Sigmoid colon (tissue), 4 donors: ENCODE measurements at regions not wholly inside any gene's neighbourhood (a gene's known extent, or its start where the extent isn't known, plus 50 kb on each side); places are given as distances from the start of the nearest gene placed in this dataset.

Experiments used
- POLR2A ChIP-seq, 2 donors: fragments of 450-650 bp; IDR thresholded peaks; one replicate each; pipeline ENCODE4 v1.6.1; 2016; ENCODE audit warnings: antibody characterized with exemption in 2 of 2, mild to moderate bottlenecking in 2 of 2, moderate library complexity in 2 of 2
- POLR2AphosphoS5 ChIP-seq, 4 donors: sonication (generic); formaldehyde crosslinking; IDR thresholded peaks; one replicate each; pipeline ENCODE4 v1.6.1; 2017; ENCODE audit warnings: antibody characterized with exemption in 4 of 4
- TF ChIP-seq, protein P1 (sequence below), 4 experiments: fragments of 450-650 bp in 3 of 4; fragments of 200-600 bp in 1 of 4; IDR thresholded peaks; one replicate each; pipeline ENCODE4 v1.5.1; 2016 to 2019; ENCODE audit warnings: antibody characterized with exemption in 4 of 4, mild to moderate bottlenecking in 3 of 4, moderate library complexity in 2 of 4

DNA sequence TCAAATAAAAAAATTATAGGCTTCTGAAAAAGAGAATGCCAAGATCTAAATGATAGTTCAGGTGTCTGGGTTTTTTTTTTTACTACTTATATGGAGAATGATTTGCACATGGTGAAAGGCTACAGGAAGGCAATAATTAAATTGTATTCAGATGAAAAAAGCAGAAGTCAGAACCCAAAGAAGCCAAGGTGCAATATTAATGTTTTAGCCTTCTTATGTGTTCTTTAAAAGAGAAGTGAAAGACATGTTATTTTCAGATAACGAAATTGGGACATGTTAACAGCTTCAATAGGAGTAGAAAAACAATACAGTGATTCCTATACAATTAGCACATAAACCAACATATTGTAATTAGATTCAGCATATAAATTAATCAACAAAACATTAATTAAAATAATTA is 452.9 kb upstream of the PRMT6 start:
- TF ChIP-seq POLR2A (IDR thresholded peaks at IDR 0.05) (no peak), POLR2AphosphoS5 (IDR thresholded peaks at IDR 0.05) (no peak)
- TF ChIP-seq, protein P1, sequence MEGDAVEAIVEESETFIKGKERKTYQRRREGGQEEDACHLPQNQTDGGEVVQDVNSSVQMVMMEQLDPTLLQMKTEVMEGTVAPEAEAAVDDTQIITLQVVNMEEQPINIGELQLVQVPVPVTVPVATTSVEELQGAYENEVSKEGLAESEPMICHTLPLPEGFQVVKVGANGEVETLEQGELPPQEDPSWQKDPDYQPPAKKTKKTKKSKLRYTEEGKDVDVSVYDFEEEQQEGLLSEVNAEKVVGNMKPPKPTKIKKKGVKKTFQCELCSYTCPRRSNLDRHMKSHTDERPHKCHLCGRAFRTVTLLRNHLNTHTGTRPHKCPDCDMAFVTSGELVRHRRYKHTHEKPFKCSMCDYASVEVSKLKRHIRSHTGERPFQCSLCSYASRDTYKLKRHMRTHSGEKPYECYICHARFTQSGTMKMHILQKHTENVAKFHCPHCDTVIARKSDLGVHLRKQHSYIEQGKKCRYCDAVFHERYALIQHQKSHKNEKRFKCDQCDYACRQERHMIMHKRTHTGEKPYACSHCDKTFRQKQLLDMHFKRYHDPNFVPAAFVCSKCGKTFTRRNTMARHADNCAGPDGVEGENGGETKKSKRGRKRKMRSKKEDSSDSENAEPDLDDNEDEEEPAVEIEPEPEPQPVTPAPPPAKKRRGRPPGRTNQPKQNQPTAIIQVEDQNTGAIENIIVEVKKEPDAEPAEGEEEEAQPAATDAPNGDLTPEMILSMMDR (IDR thresholded peaks at IDR 0.05), result no peak
